GM12872 (cell line): ENCODE measurements at regions not wholly inside any gene's neighbourhood (a gene's known extent, or its start where the extent isn't known, plus 50 kb on each side); places are given as distances from the start of the nearest gene placed in this dataset.

Experiments used
- TF ChIP-seq, protein P1 (sequence below): IDR thresholded peaks from 3 replicates; pipeline ENCODE4 v1.5.1; 2011; ENCODE audit warnings: low read depth, mild to moderate bottlenecking, low read length, moderate library complexity; ENCODE audit not compliant: insufficient read depth

DNA sequence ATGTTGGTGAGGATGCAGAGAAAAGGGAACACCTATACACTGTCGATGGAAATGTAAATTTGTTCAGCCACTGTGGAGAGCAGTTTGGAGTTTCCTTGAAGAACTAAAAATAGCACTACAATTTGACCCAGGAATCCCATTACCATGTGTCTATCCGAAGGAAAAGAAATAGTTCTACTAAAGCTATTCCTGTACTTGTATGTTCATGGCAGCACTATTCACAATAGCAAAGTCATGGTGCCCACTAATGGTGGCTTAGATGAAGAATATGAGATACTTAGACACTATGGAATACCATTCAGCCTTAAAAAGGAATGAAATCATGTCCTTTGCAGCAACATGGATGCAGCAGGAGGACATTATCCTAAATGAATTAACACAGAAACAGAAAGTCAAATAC lies 50.2 kb upstream of the CAST start:
- TF ChIP-seq, protein P1, sequence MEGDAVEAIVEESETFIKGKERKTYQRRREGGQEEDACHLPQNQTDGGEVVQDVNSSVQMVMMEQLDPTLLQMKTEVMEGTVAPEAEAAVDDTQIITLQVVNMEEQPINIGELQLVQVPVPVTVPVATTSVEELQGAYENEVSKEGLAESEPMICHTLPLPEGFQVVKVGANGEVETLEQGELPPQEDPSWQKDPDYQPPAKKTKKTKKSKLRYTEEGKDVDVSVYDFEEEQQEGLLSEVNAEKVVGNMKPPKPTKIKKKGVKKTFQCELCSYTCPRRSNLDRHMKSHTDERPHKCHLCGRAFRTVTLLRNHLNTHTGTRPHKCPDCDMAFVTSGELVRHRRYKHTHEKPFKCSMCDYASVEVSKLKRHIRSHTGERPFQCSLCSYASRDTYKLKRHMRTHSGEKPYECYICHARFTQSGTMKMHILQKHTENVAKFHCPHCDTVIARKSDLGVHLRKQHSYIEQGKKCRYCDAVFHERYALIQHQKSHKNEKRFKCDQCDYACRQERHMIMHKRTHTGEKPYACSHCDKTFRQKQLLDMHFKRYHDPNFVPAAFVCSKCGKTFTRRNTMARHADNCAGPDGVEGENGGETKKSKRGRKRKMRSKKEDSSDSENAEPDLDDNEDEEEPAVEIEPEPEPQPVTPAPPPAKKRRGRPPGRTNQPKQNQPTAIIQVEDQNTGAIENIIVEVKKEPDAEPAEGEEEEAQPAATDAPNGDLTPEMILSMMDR = no peak
